RCC 7860 (cell line): ENCODE measurements at regions not wholly inside any gene's neighbourhood (a gene's known extent, or its start where the extent isn't known, plus 50 kb on each side); places are given as distances from the start of the nearest gene placed in this dataset.
"Not testable (repeated sequence)": the region's sequence is repeated elsewhere in the genome, so short reads cannot be mapped to it uniquely, and the experiment has no call there.

Experiments
- DNase-seq: peaks from one replicate; pipeline ENCODE4 v3.0.0-alpha.2; 2015; ENCODE audit warnings: low spot score
- FAIRE-seq: peaks from 2 replicates; lab custom pipeline; 2012; peaks lifted over from hg19 to GRCh38; lab: Jason Lieb, UNC

GRCh38 chr5:105230516-105231157, 1668.0 kb upstream of the NUDT12 start:
- DNase-seq, result no peak
- no peak for FAIRE-seq

GRCh38 chr5:105218018-105218417, 1655.4 kb upstream of the NUDT12 start:
- FAIRE-seq, result no peak
- DNase-seq, result no peak

GRCh38 chr5:105213078-105213477, 1650.5 kb upstream of the NUDT12 start:
- FAIRE-seq (no peak), DNase-seq (no peak)

GRCh38 chr5:105207066-105207465, 1644.5 kb upstream of the NUDT12 start:
- FAIRE-seq, result no peak

GRCh38 chr5:105197531-105197930, 1634.9 kb upstream of the NUDT12 start:
- FAIRE-seq (no peak), DNase-seq (no peak)

More at GRCh38 chr5:105207066-105207465, 1644.5 kb upstream of the NUDT12 start:
- no peak for DNase-seq

- no peak for DNase-seq
- FAIRE-seq, result no peak
Observed at GRCh38 chr5:105195765-105196164, 1633.2 kb upstream of the NUDT12 start.

GRCh38 chr5:105172918-105173317, 1610.3 kb upstream of the NUDT12 start:
- FAIRE-seq (no peak), DNase-seq (no peak)

GRCh38 chr5:105168806-105169205, 1606.2 kb upstream of the NUDT12 start:
- FAIRE-seq (no peak), DNase-seq (no peak)

- FAIRE-seq (no peak), DNase-seq (no peak)
Observed at GRCh38 chr5:105167092-105167491, 1604.5 kb upstream of the NUDT12 start.

- DNase-seq (no peak), FAIRE-seq (no peak)
Observed at GRCh38 chr5:105163547-105163946, 1601.0 kb upstream of the NUDT12 start.

- not testable (repeated sequence) for FAIRE-seq
Observed at GRCh38 chr5:105162557-105162956, 1600.0 kb upstream of the NUDT12 start.

GRCh38 chr5:105158526-105158925, 1595.9 kb upstream of the NUDT12 start:
- DNase-seq (no peak), FAIRE-seq (no peak)

More at GRCh38 chr5:105162557-105162956, 1600.0 kb upstream of the NUDT12 start:
- DNase-seq, result not testable (repeated sequence)

- FAIRE-seq, result no peak
- no peak for DNase-seq
Observed at GRCh38 chr5:105150323-105150722, 1587.7 kb upstream of the NUDT12 start.

- FAIRE-seq (no peak), DNase-seq (no peak)
Observed at GRCh38 chr5:105146867-105147266, 1584.3 kb upstream of the NUDT12 start.

GRCh38 chr5:105145152-105145551, 1582.6 kb upstream of the NUDT12 start:
- no peak for FAIRE-seq
- DNase-seq, result no peak

- no peak for DNase-seq
- FAIRE-seq, result no peak
Observed at GRCh38 chr5:105134328-105134727, 1571.7 kb upstream of the NUDT12 start.

GRCh38 chr5:105133087-105133486, 1570.5 kb upstream of the NUDT12 start:
- DNase-seq, result no peak
- no peak for FAIRE-seq

GRCh38 chr5:105132581-105132980, 1570.0 kb upstream of the NUDT12 start:
- FAIRE-seq (no peak), DNase-seq (no peak)

- no peak for DNase-seq
- FAIRE-seq, result no peak
Observed at GRCh38 chr5:105131045-105131444, 1568.5 kb upstream of the NUDT12 start.

- FAIRE-seq, result no peak
- DNase-seq, result no peak
Observed at GRCh38 chr5:105101577-105101976, 1539.0 kb upstream of the NUDT12 start.

GRCh38 chr5:105088961-105089360, 1526.4 kb upstream of the NUDT12 start:
- FAIRE-seq (no peak), DNase-seq (no peak)

GRCh38 chr5:105088102-105088501, 1525.5 kb upstream of the NUDT12 start:
- DNase-seq, result no peak
- no peak for FAIRE-seq

GRCh38 chr5:105057893-105058292, 1495.3 kb upstream of the NUDT12 start:
- DNase-seq (no peak), FAIRE-seq (no peak)
